ENCODE measurements at regions not wholly inside any gene's neighbourhood (a gene's known extent, or its start where the extent isn't known, plus 50 kb on each side); places are given as distances from the start of the nearest gene placed in this dataset.

DNA sequence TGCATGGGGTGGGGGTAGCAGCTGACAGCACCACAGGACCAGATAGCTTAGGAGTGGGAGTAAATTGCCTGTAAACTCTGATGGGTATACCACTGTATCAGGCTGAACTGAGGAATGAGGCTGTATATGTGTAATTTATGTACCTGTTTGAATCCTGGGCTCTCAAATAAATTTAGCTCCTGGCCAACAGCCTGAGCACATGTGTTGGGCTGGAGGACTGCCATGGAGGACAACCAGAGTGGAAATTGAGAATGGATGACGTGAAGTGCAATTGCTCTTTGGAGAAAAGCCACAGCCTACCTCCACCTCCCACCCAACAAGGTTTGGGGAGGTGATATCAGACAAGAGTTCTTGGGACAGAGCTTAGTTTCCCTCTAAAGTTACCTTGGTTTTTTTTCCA is 328.6 kb upstream of the PROK2 start:
- H3K9ac ChIP-seq (ENCODE audit: low read depth, low read length, poor library complexity): no peak overlapping the region
- H2AK5ac ChIP-seq (ENCODE audit: low read depth, low read length): no peak overlapping the region
- peaks cover 0 to 12% (median 0%) of the 10 kb centered on the region in 3 experiments for H3K27me3 ChIP-seq (ENCODE audit: control insufficient read depth in 3 of 3, insufficient read depth in 3 of 3, low read depth in 1 of 3, low read length in 3 of 3)
- H2BK15ac ChIP-seq (ENCODE audit: low read length): no peak overlapping the region
- no peak overlapping the region for H2AFZ ChIP-seq (ENCODE audit: low read length)
- no peak overlapping the region for H4K91ac ChIP-seq (ENCODE audit: low read depth, low read length, poor library complexity)
- H3K27ac ChIP-seq (replicated peaks; ENCODE audit: low read length): no peak overlapping the region
- H3K4me2 ChIP-seq (ENCODE audit: insufficient read depth, low read length, poor library complexity, severe bottlenecking): no peak overlapping the region
- H3K4me1 ChIP-seq (ENCODE audit: control insufficient read depth in 2 of 2, insufficient read depth in 1 of 2, low read depth in 1 of 2, low read length in 2 of 2): peaks cover 0 to 1% of the 10 kb centered on the region in 2 donors
- DNase-seq (ENCODE audit: low spot score): no peak
- H2BK12ac ChIP-seq (ENCODE audit: low read length): no peak overlapping the region
- no peak overlapping the region for H3K4ac ChIP-seq (ENCODE audit: low read length)
- no peak overlapping the region for H3K14ac ChIP-seq (ENCODE audit: low read length)
- no peak overlapping the region for H3K23ac ChIP-seq (ENCODE audit: low read depth, low read length, poor library complexity)
- H3K79me1 ChIP-seq (ENCODE audit: low read depth, low read length): no peaks in the 10 kb centered on the region
- no peak overlapping the region for H2BK120ac ChIP-seq (ENCODE audit: low read depth, low read length)
- no peaks in the 10 kb centered on the region for H3K36me3 ChIP-seq (replicated peaks in 1 of 2; ENCODE audit: control insufficient read depth in 2 of 2, insufficient read depth in 2 of 2, low read length in 2 of 2)
- no peak overlapping the region for H3K18ac ChIP-seq (ENCODE audit: low read length)
- H2BK5ac ChIP-seq (ENCODE audit: low read length): no peak overlapping the region
- H3K4me3 ChIP-seq (ENCODE audit: low read length in 2 of 2): no peak overlapping the region
- H3K9me3 ChIP-seq (replicated peaks in 1 of 2; ENCODE audit: control insufficient read depth in 2 of 2, insufficient read depth in 1 of 2, low read depth in 1 of 2, low read length in 2 of 2): no peaks in the 10 kb centered on the region
- H4K8ac ChIP-seq (ENCODE audit: low read depth, low read length): no peak overlapping the region
- no CpG with 5 or more reads among the region's 1 CpG for WGBS, 2 donors (ENCODE audit: extremely low coverage in 2 of 2, insufficient read length in 2 of 2, insufficient replicate concordance in 1 of 2)

DNA sequence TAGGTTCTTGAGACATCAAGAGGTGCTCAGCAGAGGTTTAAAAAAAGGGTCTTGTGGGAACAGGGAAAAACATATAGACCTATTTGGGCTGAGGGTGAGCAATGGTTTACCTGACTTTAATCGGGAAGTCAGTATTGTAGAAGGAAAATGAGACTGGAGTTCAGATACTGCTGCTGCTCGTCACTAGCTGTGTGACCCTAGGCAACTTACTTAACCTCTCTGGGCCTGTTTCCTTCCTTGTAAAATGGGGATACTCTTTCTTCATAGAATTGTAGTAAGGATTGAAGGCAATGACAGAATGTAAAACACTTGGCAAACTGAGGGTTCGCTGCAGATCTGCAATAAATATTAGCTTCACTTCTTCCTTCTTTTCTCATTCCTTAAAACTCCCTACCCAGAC is 327.5 kb upstream of the PROK2 start:
- H2AK5ac ChIP-seq (ENCODE audit: low read depth, low read length): no peak overlapping the region
- no peak for DNase-seq (ENCODE audit: low spot score)
- no peak overlapping the region for H3K4me3 ChIP-seq (ENCODE audit: low read length in 2 of 2)
- H3K27ac ChIP-seq (replicated peaks; ENCODE audit: low read length): no peak overlapping the region
- peaks cover 0 to 1% of the 10 kb centered on the region in 2 donors for H3K4me1 ChIP-seq (ENCODE audit: control insufficient read depth in 2 of 2, insufficient read depth in 1 of 2, low read depth in 1 of 2, low read length in 2 of 2)
- no peak overlapping the region for H3K4me2 ChIP-seq (ENCODE audit: insufficient read depth, low read length, poor library complexity, severe bottlenecking)
- H2BK120ac ChIP-seq (ENCODE audit: low read depth, low read length): no peak overlapping the region
- no peak overlapping the region for H2BK12ac ChIP-seq (ENCODE audit: low read length)
- H2BK15ac ChIP-seq (ENCODE audit: low read length): no peak overlapping the region
- no peak overlapping the region for H3K23ac ChIP-seq (ENCODE audit: low read depth, low read length, poor library complexity)
- H3K27me3 ChIP-seq (ENCODE audit: control insufficient read depth in 3 of 3, insufficient read depth in 3 of 3, low read depth in 1 of 3, low read length in 3 of 3): peaks cover 0 to 12% (median 0%) of the 10 kb centered on the region in 3 experiments
- H3K4ac ChIP-seq (ENCODE audit: low read length): no peak overlapping the region
- H3K18ac ChIP-seq (ENCODE audit: low read length): no peak overlapping the region
- H3K9ac ChIP-seq (ENCODE audit: low read depth, low read length, poor library complexity): no peak overlapping the region
- no peak overlapping the region for H2AFZ ChIP-seq (ENCODE audit: low read length)
- H4K8ac ChIP-seq (ENCODE audit: low read depth, low read length): no peak overlapping the region
- no peak overlapping the region for H3K14ac ChIP-seq (ENCODE audit: low read length)
- H4K91ac ChIP-seq (ENCODE audit: low read depth, low read length, poor library complexity): no peak overlapping the region
- H3K36me3 ChIP-seq (replicated peaks in 1 of 2; ENCODE audit: control insufficient read depth in 2 of 2, insufficient read depth in 2 of 2, low read length in 2 of 2): no peaks in the 10 kb centered on the region
- no CpG with 5 or more reads among the region's 3 CpGs for WGBS, 2 donors (ENCODE audit: extremely low coverage in 2 of 2, insufficient read length in 2 of 2, insufficient replicate concordance in 1 of 2)
- H2BK5ac ChIP-seq (ENCODE audit: low read length): no peak overlapping the region
- H3K79me1 ChIP-seq (ENCODE audit: low read depth, low read length): no peaks in the 10 kb centered on the region
- no peaks in the 10 kb centered on the region for H3K9me3 ChIP-seq (replicated peaks in 1 of 2; ENCODE audit: control insufficient read depth in 2 of 2, insufficient read depth in 1 of 2, low read depth in 1 of 2, low read length in 2 of 2)

DNA sequence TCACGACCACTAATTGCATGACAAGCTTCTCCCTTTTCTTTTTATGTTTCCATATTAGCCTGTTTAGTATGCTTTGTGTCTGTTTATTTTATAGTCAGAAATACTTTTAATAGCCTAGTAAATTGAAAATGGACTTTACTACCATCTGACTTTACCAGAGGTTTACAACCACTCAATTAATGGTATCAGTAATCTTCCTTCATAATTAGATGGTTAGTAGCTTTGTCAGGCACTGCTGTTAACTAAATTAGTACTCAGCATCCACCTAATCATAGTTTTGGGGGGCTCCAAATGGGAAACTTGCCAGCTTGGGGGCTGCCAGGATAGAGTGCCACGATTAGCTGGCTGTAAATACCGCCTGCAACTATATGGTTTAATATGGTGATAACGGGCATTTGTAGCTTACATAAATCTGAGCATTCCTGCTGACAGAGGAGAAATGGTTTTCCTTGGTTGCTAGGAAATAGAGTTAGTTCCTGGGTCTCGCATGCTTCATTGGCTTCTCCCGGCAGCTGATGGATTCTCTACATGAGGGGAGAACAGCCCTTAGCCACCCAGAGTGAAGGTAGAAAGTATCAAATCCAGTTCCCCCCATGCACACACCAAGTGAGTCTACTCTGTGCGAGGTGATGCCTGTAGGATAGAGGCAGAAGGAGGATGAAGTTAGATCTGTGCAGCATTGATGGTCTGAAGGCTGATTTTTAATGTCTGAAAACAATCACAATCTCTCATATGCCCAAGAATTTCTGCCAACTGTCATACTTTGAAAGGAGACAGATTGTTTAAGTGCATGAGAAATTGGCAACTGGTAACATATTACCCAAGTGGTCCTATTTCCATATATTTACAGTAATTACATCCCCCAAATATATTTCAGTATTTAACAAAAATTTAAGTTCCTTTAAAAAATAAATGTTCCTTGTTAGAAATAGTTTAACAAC is 326.6 kb upstream of the PROK2 start:
- Histone ChIP-seq H4K8ac (ENCODE audit: low read depth, low read length) (no peak overlapping the region), H2BK12ac (ENCODE audit: low read length) (no peak overlapping the region), H3K4ac (ENCODE audit: low read length) (no peak overlapping the region), H3K9ac (ENCODE audit: low read depth, low read length, poor library complexity) (no peak overlapping the region), H2BK5ac (ENCODE audit: low read length) (no peak overlapping the region), H3K18ac (ENCODE audit: low read length) (no peak overlapping the region), H3K27me3 (ENCODE audit: control insufficient read depth in 3 of 3, insufficient read depth in 3 of 3, low read depth in 1 of 3, low read length in 3 of 3) (peaks cover 0 to 12% (median 0%) of the 10 kb centered on the region in 3 experiments), H3K4me1 (ENCODE audit: control insufficient read depth in 2 of 2, insufficient read depth in 1 of 2, low read depth in 1 of 2, low read length in 2 of 2) (peaks cover 0 to 1% of the 10 kb centered on the region in 2 donors), H3K9me3 (replicated peaks in 1 of 2; ENCODE audit: control insufficient read depth in 2 of 2, insufficient read depth in 1 of 2, low read depth in 1 of 2, low read length in 2 of 2) (no peaks in the 10 kb centered on the region), H2AK5ac (ENCODE audit: low read depth, low read length) (no peak overlapping the region), H3K36me3 (replicated peaks in 1 of 2; ENCODE audit: control insufficient read depth in 2 of 2, insufficient read depth in 2 of 2, low read length in 2 of 2) (no peaks in the 10 kb centered on the region), H4K91ac (ENCODE audit: low read depth, low read length, poor library complexity) (no peak overlapping the region), H3K79me1 (ENCODE audit: low read depth, low read length) (no peaks in the 10 kb centered on the region), H3K27ac (replicated peaks; ENCODE audit: low read length) (no peak overlapping the region), H2AFZ (ENCODE audit: low read length) (no peak overlapping the region), H2BK120ac (ENCODE audit: low read depth, low read length) (no peak overlapping the region), H3K14ac (ENCODE audit: low read length) (no peak overlapping the region), H3K4me3 (ENCODE audit: low read length in 2 of 2) (no peak overlapping the region), H2BK15ac (ENCODE audit: low read length) (no peak overlapping the region), H3K4me2 (ENCODE audit: insufficient read depth, low read length, poor library complexity, severe bottlenecking) (no peak overlapping the region), H3K23ac (ENCODE audit: low read depth, low read length, poor library complexity) (no peak overlapping the region)
- no CpG with 5 or more reads among the region's 7 CpGs for WGBS, 2 donors (ENCODE audit: extremely low coverage in 2 of 2, insufficient read length in 2 of 2, insufficient replicate concordance in 1 of 2)
- no peak for DNase-seq (ENCODE audit: low spot score)

DNA sequence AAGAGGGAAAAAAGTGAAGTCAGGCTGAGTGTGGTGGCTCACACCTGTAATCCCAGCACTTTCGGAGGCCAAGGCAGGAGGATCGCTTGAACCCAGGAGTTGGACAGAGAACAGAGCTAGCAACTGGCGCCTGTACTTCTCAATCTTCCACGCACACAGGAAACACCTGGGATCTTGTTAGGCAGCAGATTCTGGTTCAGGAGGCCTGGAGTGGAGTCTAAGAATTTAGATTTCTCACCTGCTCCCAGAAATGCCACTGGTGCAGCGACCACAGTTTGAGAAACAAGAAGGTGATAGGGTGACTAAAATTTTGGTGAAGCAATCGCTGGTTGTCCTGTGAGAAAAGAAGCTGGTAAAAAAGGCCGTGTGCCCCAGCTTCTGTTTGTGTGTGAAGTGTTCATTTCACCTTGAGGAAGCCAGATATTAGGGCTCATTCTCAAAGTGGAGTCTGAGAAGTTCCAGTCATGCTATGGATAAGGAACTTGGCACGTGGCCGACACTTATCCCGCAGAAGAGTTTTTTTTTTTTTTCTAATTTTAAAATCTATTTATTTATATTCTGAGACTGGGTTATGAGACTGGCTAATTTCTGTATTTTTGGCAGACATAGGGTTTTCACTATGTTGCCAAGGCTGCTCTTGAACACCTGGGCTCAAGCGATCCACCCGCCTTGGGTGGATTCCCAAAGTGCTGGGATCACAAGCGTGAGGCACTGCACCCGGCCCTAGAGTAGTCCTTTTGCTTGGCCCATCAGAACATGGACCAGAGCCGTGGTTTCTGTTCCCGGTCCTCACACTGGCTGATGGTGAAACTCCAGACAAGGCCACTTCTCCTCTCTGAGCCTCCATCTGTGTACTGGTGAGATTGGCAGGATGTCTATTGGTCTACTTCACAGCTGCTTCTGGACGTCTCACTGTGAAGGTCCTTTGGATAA is 324.6 kb upstream of the PROK2 start:
- Histone ChIP-seq H3K4me2 (ENCODE audit: insufficient read depth, low read length, poor library complexity, severe bottlenecking) (no peak overlapping the region), H4K8ac (ENCODE audit: low read depth, low read length) (no peak overlapping the region), H3K23ac (ENCODE audit: low read depth, low read length, poor library complexity) (no peak overlapping the region), H3K14ac (ENCODE audit: low read length) (no peak overlapping the region), H4K91ac (ENCODE audit: low read depth, low read length, poor library complexity) (no peak overlapping the region), H2BK12ac (ENCODE audit: low read length) (no peak overlapping the region), H2BK5ac (ENCODE audit: low read length) (no peak overlapping the region), H2BK15ac (ENCODE audit: low read length) (no peak overlapping the region), H3K18ac (ENCODE audit: low read length) (no peak overlapping the region), H3K79me1 (ENCODE audit: low read depth, low read length) (no peaks in the 10 kb centered on the region), H2AFZ (ENCODE audit: low read length) (no peak overlapping the region), H3K4me3 (ENCODE audit: low read length in 2 of 2) (no peak overlapping the region), H3K36me3 (replicated peaks in 1 of 2; ENCODE audit: control insufficient read depth in 2 of 2, insufficient read depth in 2 of 2, low read length in 2 of 2) (no peaks in the 10 kb centered on the region), H3K9me3 (replicated peaks in 1 of 2; ENCODE audit: control insufficient read depth in 2 of 2, insufficient read depth in 1 of 2, low read depth in 1 of 2, low read length in 2 of 2) (no peaks in the 10 kb centered on the region), H3K27me3 (ENCODE audit: control insufficient read depth in 3 of 3, insufficient read depth in 3 of 3, low read depth in 1 of 3, low read length in 3 of 3) (peaks cover 0 to 12% (median 0%) of the 10 kb centered on the region in 3 experiments), H2BK120ac (ENCODE audit: low read depth, low read length) (no peak overlapping the region), H3K27ac (replicated peaks; ENCODE audit: low read length) (no peak overlapping the region), H3K4me1 (ENCODE audit: control insufficient read depth in 2 of 2, insufficient read depth in 1 of 2, low read depth in 1 of 2, low read length in 2 of 2) (no peaks in the 10 kb centered on the region), H3K4ac (ENCODE audit: low read length) (no peak overlapping the region), H2AK5ac (ENCODE audit: low read depth, low read length) (no peak overlapping the region), H3K9ac (ENCODE audit: low read depth, low read length, poor library complexity) (no peak overlapping the region)
- no CpG with 5 or more reads among the region's 17 CpGs for WGBS, 2 donors (ENCODE audit: extremely low coverage in 2 of 2, insufficient read length in 2 of 2, insufficient replicate concordance in 1 of 2)
- DNase-seq (ENCODE audit: low spot score): no peak

Data from neuronal stem cell (in vitro differentiated cells).